Fibroblast of skin of back (primary cell): ENCODE measurements at regions not wholly inside any gene's neighbourhood (a gene's known extent, or its start where the extent isn't known, plus 50 kb on each side); places are given as distances from the start of the nearest gene placed in this dataset.

ENCODE experiments used
- DNase-seq: peaks from one replicate; pipeline ENCODE4 v3.0.0-alpha.2; 2013

GRCh38 chr3:17793542-17794195, 51.2 kb upstream of the TBC1D5 start:
- no peak for DNase-seq
